Body of pancreas (tissue), 4 donors: ENCODE measurements at regions not wholly inside any gene's neighbourhood (a gene's known extent, or its start where the extent isn't known, plus 50 kb on each side); places are given as distances from the start of the nearest gene placed in this dataset.

Experiments
- ATAC-seq: fragments of 150-250 bp; one replicate; pipeline ENCODE4 v1.9.1; 2016
- DNase-seq, 4 donors: peaks; one replicate each; pipeline ENCODE4 v3.0.0-alpha.2; 2019
- H3K27ac ChIP-seq, 4 donors: fragments of 200-600 bp; sonication (generic); 1 replicate in 3 of 4; 2 replicates in 1 of 4; pipeline versions ENCODE4 v1.5.1 to v1.6.1; 2016 to 2019; ENCODE audit warnings: mild to moderate bottlenecking in 1 of 4, mixed read lengths in 1 of 4, moderate library complexity in 1 of 4
- H3K27me3 ChIP-seq, 2 donors: fragments of 200-600 bp; sonication (generic); one replicate each; pipeline ENCODE4 v1.6.0; 2016; ENCODE audit warnings: mild to moderate bottlenecking in 1 of 2
- H3K36me3 ChIP-seq, 2 donors: fragments of 200-600 bp; sonication (generic); replicated peaks in 1 of 2; 2 replicates each; pipeline ENCODE4 v1.5.1; 2016; ENCODE audit warnings: low read depth in 2 of 2; ENCODE audit not compliant: insufficient read depth in 1 of 2
- H3K4me1 ChIP-seq: fragments of 200-600 bp; sonication (generic); one replicate; pipeline ENCODE4 v1.6.0; 2016
- H3K4me3 ChIP-seq, 2 donors: fragments of 200-600 bp; sonication (generic); 1 replicate in 1 of 2; 2 replicates in 1 of 2; pipeline ENCODE4 v1.5.1; 2016 to 2019
- H3K9me3 ChIP-seq, 3 donors: fragments of 200-600 bp; sonication (generic); 1 replicate in 2 of 3; 2 replicates in 1 of 3; pipeline ENCODE4 v1.5.1; 2016
- CTCF ChIP-seq, 7 experiments: fragments of 450-650 bp in 4 of 7; fragments of 200-600 bp in 3 of 7; sonication (generic) in 3 of 7; IDR thresholded peaks; one replicate each; pipeline ENCODE4 v1.5.1; 2016 to 2019; ENCODE audit warnings: antibody characterized with exemption in 7 of 7
- POLR2A ChIP-seq, 3 donors: fragments of 450-650 bp; IDR thresholded peaks; one replicate each; pipeline ENCODE4 v1.6.1; 2016; ENCODE audit warnings: antibody characterized with exemption in 3 of 3, mild to moderate bottlenecking in 2 of 3
- WGBS, 2 donors: methylation state at CpG; one replicate each; pipeline ENCODE4 v1.1.5; 2017; 5-methylcytosine and 5-hydroxymethylcytosine counted together
- intact Hi-C: fragments of 100-400 bp; cut with DNase I; formaldehyde crosslinking; loops from one replicate; pipeline ENCODE4 v1.15.1; 2023

GRCh38 chr5:109567374-109568044 is 122.2 kb upstream of the MAN2A1 start:
- Histone ChIP-seq H3K4me1 (no peaks in the 10 kb centered on the region), H3K4me3 (no peak overlapping the region), H3K9me3 (no peaks in the 10 kb centered on the region), H3K36me3 (no peaks in the 10 kb centered on the region), H3K27me3 (no peaks in the 10 kb centered on the region), H3K27ac (no peak overlapping the region)
- 63 to 67% methylated on average over 7 of the region's 7 CpGs for WGBS, 2 donors
- TF ChIP-seq CTCF (IDR thresholded peaks at IDR 0.05) (no peak), POLR2A (IDR thresholded peaks at IDR 0.05) (no peak)
- intact Hi-C loops, result no loop called here
- ATAC-seq (no peak), DNase-seq (peak in 1 of 4 donors; percentile 12)

- H3K27me3 ChIP-seq, result no peaks in the 10 kb centered on the region
- no peak overlapping the region for H3K27ac ChIP-seq
- H3K4me3 ChIP-seq, result no peak overlapping the region
- 85 to 91% methylated on average over 2 of the region's 2 CpGs for WGBS, 2 donors
- ATAC-seq (no peak), DNase-seq (no peak)
- H3K4me1 ChIP-seq, result no peaks in the 10 kb centered on the region
- no peaks in the 10 kb centered on the region for H3K36me3 ChIP-seq
- no peaks in the 10 kb centered on the region for H3K9me3 ChIP-seq
- TF ChIP-seq CTCF (IDR thresholded peaks at IDR 0.05) (no peak), POLR2A (IDR thresholded peaks at IDR 0.05) (no peak)
- intact Hi-C loops, result no loop called here
Observed at GRCh38 chr5:109566361-109566760, 123.4 kb upstream of the MAN2A1 start.

- Histone ChIP-seq H3K36me3 (no peaks in the 10 kb centered on the region), H3K9me3 (no peaks in the 10 kb centered on the region), H3K4me1 (no peaks in the 10 kb centered on the region), H3K27ac (no peak overlapping the region), H3K27me3 (no peaks in the 10 kb centered on the region), H3K4me3 (no peak overlapping the region)
- intact Hi-C loops, result no loop called here
- ATAC-seq (no peak), DNase-seq (no peak)
- TF ChIP-seq CTCF (IDR thresholded peaks at IDR 0.05) (no peak), POLR2A (IDR thresholded peaks at IDR 0.05) (no peak)
- WGBS, 2 donors, result 94% methylated on average over 1 of the region's 1 CpG
Observed at GRCh38 chr5:109563739-109564138, 126.0 kb upstream of the MAN2A1 start.

- ATAC-seq (no peak), DNase-seq (no peak)
- 52 to 71% methylated on average over 1 of the region's 1 CpG for WGBS, 2 donors
- Histone ChIP-seq H3K9me3 (no peaks in the 10 kb centered on the region), H3K27me3 (no peaks in the 10 kb centered on the region), H3K27ac (no peak overlapping the region), H3K4me1 (no peaks in the 10 kb centered on the region), H3K36me3 (no peaks in the 10 kb centered on the region), H3K4me3 (no peak overlapping the region)
- TF ChIP-seq POLR2A (IDR thresholded peaks at IDR 0.05) (no peak), CTCF (IDR thresholded peaks at IDR 0.05) (no peak)
- intact Hi-C loops, result no loop called here
Observed at GRCh38 chr5:109563189-109563588, 126.5 kb upstream of the MAN2A1 start.

GRCh38 chr5:109562441-109562840 is 127.3 kb upstream of the MAN2A1 start:
- ATAC-seq (no peak), DNase-seq (no peak)
- H3K36me3 ChIP-seq, result no peaks in the 10 kb centered on the region
- no peaks in the 10 kb centered on the region for H3K9me3 ChIP-seq
- WGBS, 2 donors, result 71 to 77% methylated on average over 3 of the region's 3 CpGs
- intact Hi-C loops, result no loop called here
- H3K27me3 ChIP-seq, result no peaks in the 10 kb centered on the region
- H3K4me3 ChIP-seq, result no peak overlapping the region
- TF ChIP-seq CTCF (IDR thresholded peaks at IDR 0.05) (no peak), POLR2A (IDR thresholded peaks at IDR 0.05) (no peak)
- no peak overlapping the region for H3K27ac ChIP-seq
- no peaks in the 10 kb centered on the region for H3K4me1 ChIP-seq
